DND-41 (cell line): ENCODE measurements at regions not wholly inside any gene's neighbourhood (a gene's known extent, or its start where the extent isn't known, plus 50 kb on each side); places are given as distances from the start of the nearest gene placed in this dataset.

Source experiments
- EZH2 ChIP-seq: IDR thresholded peaks from 3 replicates; pipeline ENCODE4 v1.6.1; 2012; ENCODE audit warnings: borderline replicate concordance, low read depth, mild to moderate bottlenecking, moderate library complexity, low read length, inconsistent platforms; ENCODE audit not compliant: severe bottlenecking
- TF ChIP-seq, protein P1 (sequence below): IDR thresholded peaks from 2 replicates; pipeline ENCODE4 v1.5.1; 2012; ENCODE audit warnings: borderline replicate concordance, low read length, moderate library complexity, mild to moderate bottlenecking; ENCODE audit not compliant: poor library complexity, severe bottlenecking; ENCODE audit errors: extremely low read depth

DNA sequence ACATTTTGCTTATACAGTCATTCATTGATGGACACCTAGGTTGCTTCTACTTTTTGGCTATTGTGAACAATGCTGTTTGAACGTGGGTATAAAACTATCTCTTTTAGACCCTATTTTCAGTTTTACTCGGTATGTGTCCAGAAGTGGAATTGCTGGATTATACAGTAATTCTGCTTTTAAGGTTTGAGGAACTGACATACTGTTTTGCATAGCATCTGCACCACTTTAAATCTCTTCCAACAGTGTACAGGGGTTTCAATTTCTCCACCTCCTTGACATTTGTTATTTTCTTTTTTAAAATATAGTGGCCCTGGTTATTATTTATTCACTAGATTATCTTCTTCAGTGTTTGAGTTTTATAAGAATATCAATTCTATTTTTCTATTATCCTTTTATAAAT, 116.9 kb downstream of the USP22 start:
- TF ChIP-seq, protein P1, sequence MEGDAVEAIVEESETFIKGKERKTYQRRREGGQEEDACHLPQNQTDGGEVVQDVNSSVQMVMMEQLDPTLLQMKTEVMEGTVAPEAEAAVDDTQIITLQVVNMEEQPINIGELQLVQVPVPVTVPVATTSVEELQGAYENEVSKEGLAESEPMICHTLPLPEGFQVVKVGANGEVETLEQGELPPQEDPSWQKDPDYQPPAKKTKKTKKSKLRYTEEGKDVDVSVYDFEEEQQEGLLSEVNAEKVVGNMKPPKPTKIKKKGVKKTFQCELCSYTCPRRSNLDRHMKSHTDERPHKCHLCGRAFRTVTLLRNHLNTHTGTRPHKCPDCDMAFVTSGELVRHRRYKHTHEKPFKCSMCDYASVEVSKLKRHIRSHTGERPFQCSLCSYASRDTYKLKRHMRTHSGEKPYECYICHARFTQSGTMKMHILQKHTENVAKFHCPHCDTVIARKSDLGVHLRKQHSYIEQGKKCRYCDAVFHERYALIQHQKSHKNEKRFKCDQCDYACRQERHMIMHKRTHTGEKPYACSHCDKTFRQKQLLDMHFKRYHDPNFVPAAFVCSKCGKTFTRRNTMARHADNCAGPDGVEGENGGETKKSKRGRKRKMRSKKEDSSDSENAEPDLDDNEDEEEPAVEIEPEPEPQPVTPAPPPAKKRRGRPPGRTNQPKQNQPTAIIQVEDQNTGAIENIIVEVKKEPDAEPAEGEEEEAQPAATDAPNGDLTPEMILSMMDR, result no peak
- TF ChIP-seq EZH2, result no peak
